HepG2 (cell line): ENCODE measurements at regions not wholly inside any gene's neighbourhood (a gene's known extent, or its start where the extent isn't known, plus 50 kb on each side); places are given as distances from the start of the nearest gene placed in this dataset.

Experiments
- ATAC-seq: fragments of 200-7000 bp; cut with Tn5 transposase; 3 replicates; pipeline ENCODE4 v1.9.1; 2020; ENCODE audit warnings: mild to moderate bottlenecking, moderate library complexity
- BruUV-seq: library from RNA; stranded (reverse); fragments of 400-500 nt; replicated peaks from 2 replicates; lab custom pipeline; 2021; lab: Mats Ljungman, UMichigan
- CTCF ChIA-PET: fragments of 300-600 bp; formaldehyde crosslinking; extraction: SDS; loops from one replicate; lab custom pipeline; 2021; ENCODE audit warnings: low total read pairs, inconsistent platforms, low intra/inter-chr PET ratio; lab: Yijun Ruan, JAX
- POLR2A ChIA-PET: fragments of 350-600 bp; sonication (Branson Sonifier 250); formaldehyde crosslinking; loops from one replicate; lab custom pipeline; 2020; ENCODE audit warnings: antibody characterized with exemption, inconsistent platforms; lab: Yijun Ruan, JAX
- DNase-seq: peaks from one replicate; pipeline ENCODE4 v3.0.0-alpha.2; 2015; ENCODE audit warnings: low spot score
- FAIRE-seq: peaks from 3 replicates; lab custom pipeline; 2011; peaks lifted over from hg19 to GRCh38; lab: Jason Lieb, UNC
- H2AFZ ChIP-seq: one replicate; pipeline ENCODE4 v1.6.1; 2011; ENCODE audit warnings: low read length, inconsistent platforms
- H3K27ac ChIP-seq: fragments of 300-600 bp; 3 replicates; pipeline ENCODE4 v1.8.0; 2011; ENCODE audit warnings: mixed run types, mild to moderate bottlenecking, mixed read lengths, low read length, inconsistent platforms; ENCODE audit not compliant: insufficient read depth; ENCODE audit errors: extremely low read length
- H3K27me3 ChIP-seq, 2 experiments: fragments of 200-600 bp in 1 of 2; 2 replicates in 1 of 2; 3 replicates in 1 of 2; pipeline versions ENCODE4 v1.6.0 to v1.8.0; 2011; ENCODE audit warnings: low read length in 2 of 2, mild to moderate bottlenecking in 2 of 2, moderate library complexity in 2 of 2, inconsistent platforms in 1 of 2; ENCODE audit not compliant: insufficient read depth in 2 of 2, control insufficient read depth in 1 of 2
- H3K36me3 ChIP-seq, 2 experiments: fragments of 200-600 bp in 1 of 2; replicated peaks in 1 of 2; 2 replicates in 1 of 2; 3 replicates in 1 of 2; pipeline versions ENCODE4 v1.5.1 to v1.8.0; 2011; ENCODE audit warnings: low read length in 2 of 2, inconsistent platforms in 1 of 2; ENCODE audit not compliant: insufficient read depth in 2 of 2, control insufficient read depth in 1 of 2
- H3K4me1 ChIP-seq: 2 replicates; pipeline ENCODE4 v1.5.1; 2012; ENCODE audit warnings: low read length, inconsistent platforms; ENCODE audit not compliant: insufficient read depth
- H3K4me2 ChIP-seq: 2 replicates; pipeline ENCODE4 v1.6.0; 2011; ENCODE audit warnings: low read depth, low read length, inconsistent platforms
- H3K4me3 ChIP-seq, 3 experiments: fragments of 200-600 bp in 1 of 3; sonication (generic), shearing (Covaris generic) in 1 of 3; replicated peaks in 1 of 3; 2 replicates each; pipeline ENCODE4 v1.5.1; 2011 to 2016; ENCODE audit warnings: low read length in 3 of 3, inconsistent platforms in 2 of 3, low read depth in 2 of 3, mild to moderate bottlenecking in 2 of 3, control low read depth in 1 of 3, mixed read lengths in 1 of 3; ENCODE audit not compliant: insufficient read depth in 1 of 3
- H3K79me2 ChIP-seq: one replicate; pipeline ENCODE4 v1.6.1; 2011; ENCODE audit warnings: low read length, inconsistent platforms; ENCODE audit not compliant: insufficient read depth
- H3K9ac ChIP-seq: 2 replicates; pipeline ENCODE4 v1.6.0; 2011; ENCODE audit warnings: mild to moderate bottlenecking, low read depth, low read length, inconsistent platforms; ENCODE audit not compliant: insufficient read depth
- H3K9me3 ChIP-seq: 2 replicates; pipeline ENCODE4 v1.5.1; 2012; ENCODE audit warnings: mild to moderate bottlenecking, low read length
- H4K20me1 ChIP-seq: 2 replicates; pipeline ENCODE4 v1.6.0; 2011; ENCODE audit warnings: inconsistent platforms, mild to moderate bottlenecking, low read length, moderate library complexity; ENCODE audit not compliant: insufficient read depth
- HDAC2 ChIP-seq: sonication (generic); formaldehyde crosslinking; IDR thresholded peaks from 2 replicates; pipeline ENCODE4 v1.4.0; 2020; ENCODE audit warnings: missing genetic modification reagents
- HMGXB3 ChIP-seq: sonication (generic); formaldehyde crosslinking; IDR thresholded peaks from 2 replicates; pipeline ENCODE4 v1.4.0; 2020; ENCODE audit warnings: missing genetic modification reagents, borderline replicate concordance
- NFE2L2 ChIP-seq: fragments of 150-350 bp; IDR thresholded peaks from 2 replicates; pipeline ENCODE4 v1.6.1; 2014; ENCODE audit warnings: low read length
- NR0B2 ChIP-seq: sonication (generic); formaldehyde crosslinking; IDR thresholded peaks from 2 replicates; pipeline ENCODE4 v1.4.0; 2020; ENCODE audit warnings: mild to moderate bottlenecking, missing genetic modification reagents
- NR2F2 ChIP-seq: IDR thresholded peaks from 2 replicates; pipeline ENCODE4 v1.6.1; 2012; ENCODE audit warnings: low read depth, inconsistent platforms, borderline replicate concordance
- ZNF253 ChIP-seq: sonication (generic); formaldehyde crosslinking; IDR thresholded peaks from 2 replicates; pipeline ENCODE4 v1.8.0; 2022; ENCODE audit warnings: mild to moderate bottlenecking, missing genetic modification reagents, borderline replicate concordance
- ZNF589 ChIP-seq: sonication (generic); formaldehyde crosslinking; conservative IDR thresholded peaks from 2 replicates; pipeline ENCODE4 v1.8.0; 2022; ENCODE audit warnings: mild to moderate bottlenecking, moderate library complexity, missing genetic modification reagents
- ZNF747 ChIP-seq: sonication (generic); formaldehyde crosslinking; IDR thresholded peaks from 2 replicates; pipeline ENCODE4 v1.8.1; 2023; ENCODE audit warnings: missing genetic modification reagents, mild to moderate bottlenecking, borderline replicate concordance
- ZNF776 ChIP-seq: sonication (generic); formaldehyde crosslinking; IDR thresholded peaks from 2 replicates; pipeline ENCODE4 v1.4.0; 2020; ENCODE audit warnings: mild to moderate bottlenecking, missing genetic modification reagents
- WGBS: methylation state at CpG from one replicate; pipeline ENCODE4 v1.1.6; 2017; ENCODE audit warnings: low lambda C conversion rate; 5-methylcytosine and 5-hydroxymethylcytosine counted together
- in situ Hi-C: cut with HindIII; loops from 2 replicates; pipeline ENCODE4 v1.10.0; 2017; ENCODE audit warnings: low pct_unique_long_range_greater_than_20kb; ENCODE audit not compliant: extremely low pct_ligation_motif_present
- intact Hi-C: fragments of 100-400 bp; cut with micrococcal nuclease; formaldehyde crosslinking; loops from one replicate; pipeline ENCODE4 v1.10.0; 2022; ENCODE audit not compliant: unreplicated experiment

- H3K9me3 ChIP-seq: no peaks in the 10 kb centered on the region
- no peak for ATAC-seq
- H3K27me3 ChIP-seq: no peaks in the 10 kb centered on the region
- H3K36me3 ChIP-seq: no peaks in the 10 kb centered on the region
- H2AFZ ChIP-seq: no peak overlapping the region
- H3K79me2 ChIP-seq: no peaks in the 10 kb centered on the region
- DNase-seq: no peak
- H3K4me3 ChIP-seq: no peak overlapping the region
- ChIA-PET POLR2A (interaction anchor here (0.6 kb wide), 1 partner anchor 414 kb away, joined by 4 read pairs; no protein-coding TSS in a partner anchor), CTCF (no interaction called here)
- no peak for FAIRE-seq
- in situ Hi-C loops (no loop called here), intact Hi-C loops (no loop called here)
- 51% methylated on average over 2 of the region's 2 CpGs for WGBS
- no peak overlapping the region for H3K4me2 ChIP-seq
- H4K20me1 ChIP-seq: no peaks in the 10 kb centered on the region
- H3K4me1 ChIP-seq: no peaks in the 10 kb centered on the region
- no peak for TF ChIP-seq NR2F2
- TF ChIP-seq HDAC2 (CRISPR knock-in tag): no peak
- no peak for TF ChIP-seq HMGXB3 (CRISPR knock-in tag)
- no peak for TF ChIP-seq NFE2L2
- no peak for TF ChIP-seq ZNF253
- no peak for TF ChIP-seq ZNF747 (CRISPR knock-in tag)
- no peak for TF ChIP-seq ZNF589 (CRISPR knock-in tag)
- TF ChIP-seq ZNF776 (CRISPR knock-in tag): no peak
- TF ChIP-seq NR0B2 (CRISPR knock-in tag): no peak
- no peak overlapping the region for H3K9ac ChIP-seq
- H3K27ac ChIP-seq: no peak overlapping the region
- no TSS peak for BruUV-seq
Measured at GRCh38 chr7:93018716-93019115, 99.1 kb downstream of the SAMD9 start.
